ENCODE measurements at regions not wholly inside any gene's neighbourhood (a gene's known extent, or its start where the extent isn't known, plus 50 kb on each side); places are given as distances from the start of the nearest gene placed in this dataset.

DNA sequence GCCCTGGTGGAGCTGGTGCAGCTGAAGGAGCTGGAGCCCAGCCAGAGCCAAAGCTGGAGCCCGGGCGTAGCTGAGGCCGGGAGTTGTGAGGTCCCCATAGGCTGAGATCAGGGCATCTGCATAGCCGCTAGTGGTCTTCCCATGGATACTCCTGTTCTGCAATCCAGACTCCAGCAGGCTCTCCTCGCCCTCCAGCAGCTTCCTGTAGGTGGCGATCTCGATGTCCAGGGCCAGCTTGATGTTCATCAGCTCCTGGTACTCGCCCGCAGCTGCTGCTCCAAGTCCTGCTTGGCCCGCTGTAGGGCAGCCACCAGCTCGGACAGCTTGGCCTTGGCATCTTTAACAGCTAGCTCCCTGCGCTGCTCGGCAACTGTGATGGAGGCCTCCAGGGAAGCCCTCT lies 966.1 kb downstream of the FSCB start:
- Histone ChIP-seq H3K4me3 (no peak overlapping the region), H3K27ac (no peak overlapping the region), H3K4me1 (no peaks in the 10 kb centered on the region), H3K27me3 (replicated peaks in 1 of 7) (no peaks in the 10 kb centered on the region), H3K9me3 (peaks cover 0 to 3% (median 0%) of the 10 kb centered on the region in 8 donors), H3K36me3 (no peaks in the 10 kb centered on the region)
- DNase-seq: no peak
- TF ChIP-seq, protein P1, sequence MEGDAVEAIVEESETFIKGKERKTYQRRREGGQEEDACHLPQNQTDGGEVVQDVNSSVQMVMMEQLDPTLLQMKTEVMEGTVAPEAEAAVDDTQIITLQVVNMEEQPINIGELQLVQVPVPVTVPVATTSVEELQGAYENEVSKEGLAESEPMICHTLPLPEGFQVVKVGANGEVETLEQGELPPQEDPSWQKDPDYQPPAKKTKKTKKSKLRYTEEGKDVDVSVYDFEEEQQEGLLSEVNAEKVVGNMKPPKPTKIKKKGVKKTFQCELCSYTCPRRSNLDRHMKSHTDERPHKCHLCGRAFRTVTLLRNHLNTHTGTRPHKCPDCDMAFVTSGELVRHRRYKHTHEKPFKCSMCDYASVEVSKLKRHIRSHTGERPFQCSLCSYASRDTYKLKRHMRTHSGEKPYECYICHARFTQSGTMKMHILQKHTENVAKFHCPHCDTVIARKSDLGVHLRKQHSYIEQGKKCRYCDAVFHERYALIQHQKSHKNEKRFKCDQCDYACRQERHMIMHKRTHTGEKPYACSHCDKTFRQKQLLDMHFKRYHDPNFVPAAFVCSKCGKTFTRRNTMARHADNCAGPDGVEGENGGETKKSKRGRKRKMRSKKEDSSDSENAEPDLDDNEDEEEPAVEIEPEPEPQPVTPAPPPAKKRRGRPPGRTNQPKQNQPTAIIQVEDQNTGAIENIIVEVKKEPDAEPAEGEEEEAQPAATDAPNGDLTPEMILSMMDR (IDR thresholded peaks at IDR 0.05 in 8 of 11, conservative IDR thresholded peaks at IDR 0.05 in 3 of 11): no peak
- no peak for TF ChIP-seq POLR2A (IDR thresholded peaks at IDR 0.05)
- TF ChIP-seq POLR2AphosphoS5 (IDR thresholded peaks at IDR 0.05): no peak
- intact Hi-C loops (cut with DNase I; ENCODE audit: low total_unique reads): no loop called here
- WGBS, 5 donors: 78 to 95% (median 89%) methylated on average over 9 to 13 of the region's 13 CpGs

DNA sequence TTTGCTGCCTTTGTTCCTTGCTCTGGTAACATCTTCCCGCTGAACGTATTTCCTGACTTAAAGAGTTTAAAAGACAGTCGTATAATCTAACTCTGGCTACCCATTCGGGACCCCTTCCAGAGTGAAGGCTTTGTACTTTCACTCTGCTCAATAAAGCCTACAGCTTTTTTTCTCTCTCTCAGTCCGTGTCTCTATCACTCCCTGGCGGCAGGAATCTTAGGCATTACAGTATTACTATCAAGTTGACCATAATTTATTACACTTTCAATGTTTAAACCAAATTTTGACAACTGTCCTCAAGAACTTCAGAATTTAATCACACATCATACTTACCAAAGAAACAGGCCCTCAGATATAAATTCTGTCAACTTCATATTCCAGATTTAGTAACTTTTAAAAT lies 967.9 kb downstream of the FSCB start:
- DNase-seq: no peak
- TF ChIP-seq POLR2AphosphoS5 (IDR thresholded peaks at IDR 0.05) (no peak), POLR2A (IDR thresholded peaks at IDR 0.05) (no peak)
- TF ChIP-seq, protein P1 (IDR thresholded peaks at IDR 0.05 in 8 of 11, conservative IDR thresholded peaks at IDR 0.05 in 3 of 11): peak in 3 of 11 experiments; percentile 10 to 25 (median 19)
- Histone ChIP-seq H3K4me1 (no peaks in the 10 kb centered on the region), H3K27me3 (replicated peaks in 1 of 7) (no peaks in the 10 kb centered on the region), H3K4me3 (peak overlapping the region in 2 of 8 donors; percentile 4 to 44), H3K27ac (no peak overlapping the region), H3K36me3 (no peaks in the 10 kb centered on the region), H3K9me3 (peaks cover 0 to 20% (median 5%) of the 10 kb centered on the region in 8 donors)
- whole genome bisulfite sequencing, 5 donors: 34 to 52% (median 44%) methylated on average over 6 of the region's 6 CpGs
- intact Hi-C loops (cut with DNase I; ENCODE audit: low total_unique reads): no loop called here

DNA sequence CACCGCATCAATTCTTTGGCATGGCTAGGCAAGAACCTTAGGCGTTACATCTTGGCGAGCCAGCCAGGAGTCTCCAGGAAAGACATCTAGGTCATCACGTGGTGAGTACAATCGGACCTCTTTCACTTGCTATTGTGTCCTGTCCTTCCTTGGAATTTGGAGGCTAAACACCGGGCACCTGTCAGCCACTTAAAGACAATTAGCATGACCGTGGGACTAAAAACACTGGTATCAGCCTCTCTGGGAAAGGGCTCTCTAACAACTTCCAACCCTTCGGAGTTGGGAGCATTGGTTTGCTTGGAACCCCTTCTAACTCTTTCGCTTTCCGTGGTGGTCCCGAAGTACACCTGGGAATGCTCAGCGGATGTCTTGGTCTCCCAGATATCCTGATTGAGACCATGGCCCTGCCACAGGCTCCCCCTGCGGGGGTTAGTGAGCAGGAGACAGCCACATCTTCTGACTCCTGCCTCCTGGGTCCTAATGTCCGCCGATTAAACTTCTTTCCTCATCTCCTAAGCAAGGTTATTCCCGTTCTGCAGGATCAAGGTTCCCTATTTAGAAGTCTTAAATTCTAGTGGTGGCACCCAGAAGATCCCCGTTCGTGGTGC lies 971.7 kb downstream of the FSCB start:
- Histone ChIP-seq H3K9me3 (peaks cover 0 to 37% (median 21%) of the 10 kb centered on the region in 8 donors), H3K4me1 (no peaks in the 10 kb centered on the region), H3K27me3 (replicated peaks in 1 of 7) (no peaks in the 10 kb centered on the region), H3K27ac (no peak overlapping the region), H3K36me3 (no peaks in the 10 kb centered on the region), H3K4me3 (no peak overlapping the region)
- WGBS, 5 donors: 89 to 95% (median 92%) methylated on average over 18 of the region's 18 CpGs
- DNase-seq: no peak
- intact Hi-C loops (cut with DNase I; ENCODE audit: low total_unique reads): no loop called here
- TF ChIP-seq, protein P1 (IDR thresholded peaks at IDR 0.05 in 8 of 11, conservative IDR thresholded peaks at IDR 0.05 in 3 of 11): no peak
- TF ChIP-seq POLR2AphosphoS5 (IDR thresholded peaks at IDR 0.05): no peak
- no peak for TF ChIP-seq POLR2A (IDR thresholded peaks at IDR 0.05)

DNA sequence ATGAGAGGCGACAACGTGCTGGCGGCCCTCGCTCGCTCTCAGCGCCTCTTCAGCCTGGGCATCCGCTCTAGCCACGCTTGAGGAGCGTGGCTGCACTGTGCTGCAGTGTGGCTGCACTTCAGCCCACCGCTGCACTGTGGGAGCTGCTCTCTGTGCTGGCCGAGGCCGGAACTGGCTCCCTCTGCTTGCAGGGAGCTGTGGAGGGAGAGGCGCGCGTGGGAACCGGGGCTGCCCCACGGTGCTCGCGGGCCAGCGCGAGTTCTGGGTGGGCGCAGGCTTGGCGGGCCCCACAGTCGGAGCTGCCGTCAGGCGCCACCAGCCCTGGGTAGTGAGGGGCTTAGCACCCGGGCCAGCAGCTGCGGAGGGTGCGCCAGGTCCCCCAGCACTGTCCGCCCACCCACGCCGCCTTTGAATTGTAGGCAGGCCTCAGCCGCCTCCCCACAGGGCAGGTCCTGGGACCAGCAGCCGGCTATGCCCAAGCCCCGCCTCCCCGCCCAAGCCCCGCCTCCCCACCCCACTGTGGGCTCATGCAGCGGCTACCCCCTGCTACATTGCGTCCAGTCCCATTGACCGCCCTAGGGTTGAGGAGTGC lies 974.2 kb downstream of the FSCB start:
- H3K27ac ChIP-seq: no peak overlapping the region
- H3K4me3 ChIP-seq: no peak overlapping the region
- no peaks in the 10 kb centered on the region for H3K27me3 ChIP-seq (replicated peaks in 1 of 7)
- H3K36me3 ChIP-seq: no peaks in the 10 kb centered on the region
- peaks cover 0 to 37% (median 21%) of the 10 kb centered on the region in 8 donors for H3K9me3 ChIP-seq
- H3K4me1 ChIP-seq: no peaks in the 10 kb centered on the region
- TF ChIP-seq POLR2A (IDR thresholded peaks at IDR 0.05) (no peak), POLR2AphosphoS5 (IDR thresholded peaks at IDR 0.05) (no peak)
- TF ChIP-seq, protein P1 (IDR thresholded peaks at IDR 0.05 in 8 of 11, conservative IDR thresholded peaks at IDR 0.05 in 3 of 11): no peak
- whole genome bisulfite sequencing, 5 donors: 89 to 95% (median 92%) methylated on average over 18 to 40 of the region's 40 CpGs
- DNase-seq: peak; percentile 64
- intact Hi-C loops (cut with DNase I; ENCODE audit: low total_unique reads): no loop called here

Data from spleen (tissue), 11 donors.